ENCODE measurements at regions not wholly inside any gene's neighbourhood (a gene's known extent, or its start where the extent isn't known, plus 50 kb on each side); places are given as distances from the start of the nearest gene placed in this dataset.

- BruUV-seq (replicated peaks), result no TSS peak
- no peaks in the 10 kb centered on the region for H3K9me2 ChIP-seq (ENCODE audit: insufficient read depth)
Observed at GRCh38 chr11:95296621-95297025, 65.6 kb upstream of the SESN3 start.

GRCh38 chr11:95296165-95296564, 65.2 kb upstream of the SESN3 start:
- ChIA-PET CTCF (no interaction called here), POLR2A (no interaction called here), RAD21 (ENCODE audit: low non-redundant PET in 1 of 2, low total read pairs in 2 of 2, uncharacterized antibody in 2 of 2, unreplicated experiment in 2 of 2) (no interaction called here)
- no peak for TF ChIP-seq ZFX (IDR thresholded peaks at IDR 0.05)
- no peak for TF ChIP-seq ZBTB33 (IDR thresholded peaks at IDR 0.05; ENCODE audit: extremely low read depth, insufficient replicate concordance, low read length)
- TF ChIP-seq JUND (IDR thresholded peaks at IDR 0.05), result no peak
- no peak for TF ChIP-seq ELF1 (IDR thresholded peaks at IDR 0.05; ENCODE audit: borderline replicate concordance, low read depth)
- TF ChIP-seq FOSL1 (IDR thresholded peaks at IDR 0.05; ENCODE audit: low read depth), result no peak
- no peak for TF ChIP-seq RAD21 (IDR thresholded peaks at IDR 0.05; ENCODE audit: low read depth)
- no peak for TF ChIP-seq EZH2phosphoT487 (IDR thresholded peaks at IDR 0.05; ENCODE audit: borderline replicate concordance)
- no peak for TF ChIP-seq EZH2 (IDR thresholded peaks at IDR 0.05)
- TF ChIP-seq, protein P1, sequence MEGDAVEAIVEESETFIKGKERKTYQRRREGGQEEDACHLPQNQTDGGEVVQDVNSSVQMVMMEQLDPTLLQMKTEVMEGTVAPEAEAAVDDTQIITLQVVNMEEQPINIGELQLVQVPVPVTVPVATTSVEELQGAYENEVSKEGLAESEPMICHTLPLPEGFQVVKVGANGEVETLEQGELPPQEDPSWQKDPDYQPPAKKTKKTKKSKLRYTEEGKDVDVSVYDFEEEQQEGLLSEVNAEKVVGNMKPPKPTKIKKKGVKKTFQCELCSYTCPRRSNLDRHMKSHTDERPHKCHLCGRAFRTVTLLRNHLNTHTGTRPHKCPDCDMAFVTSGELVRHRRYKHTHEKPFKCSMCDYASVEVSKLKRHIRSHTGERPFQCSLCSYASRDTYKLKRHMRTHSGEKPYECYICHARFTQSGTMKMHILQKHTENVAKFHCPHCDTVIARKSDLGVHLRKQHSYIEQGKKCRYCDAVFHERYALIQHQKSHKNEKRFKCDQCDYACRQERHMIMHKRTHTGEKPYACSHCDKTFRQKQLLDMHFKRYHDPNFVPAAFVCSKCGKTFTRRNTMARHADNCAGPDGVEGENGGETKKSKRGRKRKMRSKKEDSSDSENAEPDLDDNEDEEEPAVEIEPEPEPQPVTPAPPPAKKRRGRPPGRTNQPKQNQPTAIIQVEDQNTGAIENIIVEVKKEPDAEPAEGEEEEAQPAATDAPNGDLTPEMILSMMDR (IDR thresholded peaks at IDR 0.05 in 2 of 3, conservative IDR thresholded peaks at IDR 0.05 in 1 of 3; ENCODE audit: borderline replicate concordance in 1 of 3, insufficient read depth in 1 of 3, low read depth in 2 of 3, low read length in 2 of 3), result no peak
- TF ChIP-seq POLR2A (IDR thresholded peaks at IDR 0.05; ENCODE audit: borderline replicate concordance, extremely low read depth, insufficient read depth, insufficient read length), result no peak
- TF ChIP-seq ATF3 (IDR thresholded peaks at IDR 0.05), result no peak
- no peak overlapping the region for H3K27ac ChIP-seq (ENCODE audit: low read depth, low read length)
- no peaks in the 10 kb centered on the region for H3K36me3 ChIP-seq (ENCODE audit: control insufficient read depth in 1 of 2, insufficient read depth in 2 of 2, low read length in 2 of 2)
- no peak overlapping the region for H2AFZ ChIP-seq (ENCODE audit: low read depth, low read length, poor library complexity, severe bottlenecking)
- peaks cover 25% of the 10 kb centered on the region; the same call in 1 of the 2 replicates for H3K27me3 ChIP-seq (ENCODE audit: insufficient read depth, low read length)
- no peaks in the 10 kb centered on the region for H4K20me1 ChIP-seq (ENCODE audit: insufficient read depth)
- H3K4me3 ChIP-seq (replicated peaks in 1 of 2; ENCODE audit: low read depth in 1 of 2, low read length in 2 of 2), result no peak overlapping the region
- no peak overlapping the region for H3K4me2 ChIP-seq (ENCODE audit: low read length)
- no peaks in the 10 kb centered on the region for H3K9me3 ChIP-seq (ENCODE audit: control insufficient read depth in 1 of 2, insufficient read depth in 1 of 2, low read depth in 1 of 2, low read length in 2 of 2)
- no peaks in the 10 kb centered on the region for H3K9me2 ChIP-seq (ENCODE audit: insufficient read depth)
- ATAC-seq (no peak), DNase-seq (ENCODE audit: low read depth, low spot score) (no peak)
- intact Hi-C loops (cut with micrococcal nuclease), result no loop called here
- BruUV-seq (replicated peaks), result no TSS peak
- H3K4me1 ChIP-seq (ENCODE audit: control insufficient read depth in 1 of 2, insufficient read depth in 2 of 2, low read length in 2 of 2), result peaks cover 0 to 7% of the 10 kb centered on the region in 2 experiments; a peak in 1 of 4 replicates
- no peaks in the 10 kb centered on the region for H3K79me2 ChIP-seq (ENCODE audit: insufficient read depth, low read length)
- H3K9ac ChIP-seq (ENCODE audit: low read length), result no peak overlapping the region

More at GRCh38 chr11:95296621-95297025, 65.6 kb upstream of the SESN3 start:
- Histone ChIP-seq H3K27ac (ENCODE audit: low read depth, low read length) (no peak overlapping the region), H3K4me1 (ENCODE audit: control insufficient read depth in 1 of 2, insufficient read depth in 2 of 2, low read length in 2 of 2) (peaks cover 0 to 7% of the 10 kb centered on the region in 2 experiments; a peak in 1 of 4 replicates), H3K9ac (ENCODE audit: low read length) (no peak overlapping the region), H4K20me1 (ENCODE audit: insufficient read depth) (no peaks in the 10 kb centered on the region), H3K27me3 (ENCODE audit: insufficient read depth, low read length) (peaks cover 25% of the 10 kb centered on the region; the same call in 1 of the 2 replicates), H3K4me2 (ENCODE audit: low read length) (no peak overlapping the region), H2AFZ (ENCODE audit: low read depth, low read length, poor library complexity, severe bottlenecking) (no peak overlapping the region), H3K9me3 (ENCODE audit: control insufficient read depth in 1 of 2, insufficient read depth in 1 of 2, low read depth in 1 of 2, low read length in 2 of 2) (no peaks in the 10 kb centered on the region), H3K79me2 (ENCODE audit: insufficient read depth, low read length) (no peaks in the 10 kb centered on the region), H3K36me3 (ENCODE audit: control insufficient read depth in 1 of 2, insufficient read depth in 2 of 2, low read length in 2 of 2) (no peaks in the 10 kb centered on the region), H3K4me3 (replicated peaks in 1 of 2; ENCODE audit: low read depth in 1 of 2, low read length in 2 of 2) (no peak overlapping the region)
- intact Hi-C loops (cut with micrococcal nuclease), result no loop called here
- TF ChIP-seq ATF3 (IDR thresholded peaks at IDR 0.05) (no peak), POLR2AphosphoS5 (IDR thresholded peaks at IDR 0.05; ENCODE audit: low read depth, low read length) (no peak), SRF (IDR thresholded peaks at IDR 0.05; ENCODE audit: low read depth) (no peak), POLR2A (IDR thresholded peaks at IDR 0.05; ENCODE audit: borderline replicate concordance, extremely low read depth, insufficient read depth, insufficient read length) (no peak), SP1 (IDR thresholded peaks at IDR 0.05; ENCODE audit: low read depth) (no peak), CEBPB (IDR thresholded peaks at IDR 0.05; ENCODE audit: low read depth) (no peak), ZNF274 (IDR thresholded peaks at IDR 0.05; ENCODE audit: low read depth, low read length) (no peak)
- ChIA-PET RAD21 (ENCODE audit: low non-redundant PET in 1 of 2, low total read pairs in 2 of 2, uncharacterized antibody in 2 of 2, unreplicated experiment in 2 of 2) (no interaction called here), CTCF (no interaction called here), POLR2A (no interaction called here)
- ATAC-seq, result no peak
- no peak for DNase-seq (ENCODE audit: low read depth, low spot score)

Data from HCT116 (cell line).